Epithelial cell of prostate (primary cell): ENCODE measurements at regions not wholly inside any gene's neighbourhood (a gene's known extent, or its start where the extent isn't known, plus 50 kb on each side); places are given as distances from the start of the nearest gene placed in this dataset.

Experiments
- DNase-seq: peaks from one replicate; pipeline ENCODE4 v3.0.0-alpha.2; 2011; ENCODE audit warnings: low read depth, low spot score
- H3K27ac ChIP-seq: fragments of 450-650 bp; 2 replicates; pipeline ENCODE4 v1.5.1; 2017; ENCODE audit warnings: mild to moderate bottlenecking

GRCh38 chr11:134830312-134830711 lies 418.3 kb upstream of the B3GAT1 start:
- H3K27ac ChIP-seq: no peak overlapping the region

GRCh38 chr11:134823970-134824369 lies 411.9 kb upstream of the B3GAT1 start:
- no peak for DNase-seq
- no peak overlapping the region for H3K27ac ChIP-seq

More at GRCh38 chr11:134830312-134830711, 418.3 kb upstream of the B3GAT1 start:
- DNase-seq: no peak

GRCh38 chr11:134822897-134823296 lies 410.9 kb upstream of the B3GAT1 start:
- DNase-seq: no peak
- no peak overlapping the region for H3K27ac ChIP-seq

GRCh38 chr11:134821422-134821821 lies 409.4 kb upstream of the B3GAT1 start:
- DNase-seq: no peak
- no peak overlapping the region for H3K27ac ChIP-seq

- DNase-seq: no peak
- no peak overlapping the region for H3K27ac ChIP-seq
Measured at GRCh38 chr11:134819041-134819440, 407.0 kb upstream of the B3GAT1 start.

- DNase-seq: no peak
Measured at GRCh38 chr11:134818516-134818915, 406.5 kb upstream of the B3GAT1 start.

GRCh38 chr11:134815404-134815803 lies 403.4 kb upstream of the B3GAT1 start:
- DNase-seq: no peak
- no peak overlapping the region for H3K27ac ChIP-seq

More at GRCh38 chr11:134818516-134818915, 406.5 kb upstream of the B3GAT1 start:
- no peak overlapping the region for H3K27ac ChIP-seq

GRCh38 chr11:134807997-134808396 lies 396.0 kb upstream of the B3GAT1 start:
- H3K27ac ChIP-seq: no peak overlapping the region
- DNase-seq: no peak

- H3K27ac ChIP-seq: no peak overlapping the region
- no peak for DNase-seq
Measured at GRCh38 chr11:134802598-134802997, 390.6 kb upstream of the B3GAT1 start.

GRCh38 chr11:134802116-134802515 lies 390.1 kb upstream of the B3GAT1 start:
- no peak overlapping the region for H3K27ac ChIP-seq
- no peak for DNase-seq

- no peak for DNase-seq
- no peak overlapping the region for H3K27ac ChIP-seq
Measured at GRCh38 chr11:134801570-134801969, 389.5 kb upstream of the B3GAT1 start.

GRCh38 chr11:134800826-134801225 lies 388.8 kb upstream of the B3GAT1 start:
- no peak for DNase-seq
- no peak overlapping the region for H3K27ac ChIP-seq

GRCh38 chr11:134800130-134800529 lies 388.1 kb upstream of the B3GAT1 start:
- DNase-seq: no peak
- no peak overlapping the region for H3K27ac ChIP-seq

GRCh38 chr11:134799386-134799785 lies 387.3 kb upstream of the B3GAT1 start:
- no peak for DNase-seq
- H3K27ac ChIP-seq: no peak overlapping the region

GRCh38 chr11:134797411-134798089 lies 385.5 kb upstream of the B3GAT1 start:
- DNase-seq: no peak
- no peak overlapping the region for H3K27ac ChIP-seq

GRCh38 chr11:134795017-134795416 lies 383.0 kb upstream of the B3GAT1 start:
- no peak for DNase-seq

GRCh38 chr11:134794192-134794591 lies 382.1 kb upstream of the B3GAT1 start:
- H3K27ac ChIP-seq: no peak overlapping the region
- no peak for DNase-seq

More at GRCh38 chr11:134795017-134795416, 383.0 kb upstream of the B3GAT1 start:
- no peak overlapping the region for H3K27ac ChIP-seq

GRCh38 chr11:134792677-134793076 lies 380.6 kb upstream of the B3GAT1 start:
- no peak for DNase-seq
- H3K27ac ChIP-seq: no peak overlapping the region

- no peak overlapping the region for H3K27ac ChIP-seq
- DNase-seq: no peak
Measured at GRCh38 chr11:134792044-134792443, 380.0 kb upstream of the B3GAT1 start.

- no peak for DNase-seq
- H3K27ac ChIP-seq: no peak overlapping the region
Measured at GRCh38 chr11:134791102-134791501, 379.1 kb upstream of the B3GAT1 start.

- H3K27ac ChIP-seq: no peak overlapping the region
- no peak for DNase-seq
Measured at GRCh38 chr11:134789104-134789503, 377.1 kb upstream of the B3GAT1 start.

GRCh38 chr11:134786636-134787035 lies 374.6 kb upstream of the B3GAT1 start:
- no peak for DNase-seq
- no peak overlapping the region for H3K27ac ChIP-seq
